ENCODE measurements at regions not wholly inside any gene's neighbourhood (a gene's known extent, or its start where the extent isn't known, plus 50 kb on each side); places are given as distances from the start of the nearest gene placed in this dataset.
"Not testable (repeated sequence)": the region's sequence is repeated elsewhere in the genome, so short reads cannot be mapped to it uniquely, and the experiment has no call there.

DNA sequence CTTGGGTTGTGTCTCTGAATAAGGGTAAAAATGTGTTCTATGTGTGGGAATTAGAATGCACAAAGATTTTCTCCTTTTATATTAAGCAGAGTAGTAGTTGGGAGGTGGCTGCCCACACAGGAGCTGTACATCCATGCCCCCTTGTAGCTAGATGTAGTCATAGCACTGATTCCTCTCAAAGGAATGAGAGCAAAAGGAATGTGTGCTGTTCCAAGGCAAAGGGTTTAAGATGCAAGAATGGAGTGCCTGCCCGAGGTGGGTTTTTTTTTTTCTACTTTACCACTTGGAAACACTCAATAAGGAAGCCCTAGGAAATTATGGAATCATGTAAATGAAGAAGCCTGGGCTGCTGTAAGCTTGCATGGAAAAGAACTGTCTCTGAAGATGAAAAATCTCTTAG lies 2183.2 kb upstream of the AGA start:
- DNase-seq, result no peak

DNA sequence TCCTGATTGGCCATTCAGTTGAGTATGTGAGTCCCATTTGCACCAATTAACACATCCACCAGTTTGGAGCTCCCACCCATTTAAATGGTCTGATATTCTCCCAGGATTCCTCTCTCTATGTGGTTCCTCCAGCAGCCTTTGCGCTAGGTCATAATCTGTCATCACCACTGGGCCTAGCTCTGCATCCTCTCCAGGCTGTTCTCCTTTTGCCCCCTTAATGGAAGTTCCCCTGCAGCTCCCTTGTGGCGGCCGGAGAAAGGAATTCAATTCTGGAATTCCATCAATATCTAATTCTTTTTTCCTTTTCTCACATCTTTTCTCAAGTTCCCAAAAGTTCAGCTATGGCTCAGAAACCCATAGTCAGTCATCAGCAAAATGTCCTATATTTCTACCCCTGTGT lies 2184.4 kb upstream of the AGA start:
- DNase-seq, result no peak

DNA sequence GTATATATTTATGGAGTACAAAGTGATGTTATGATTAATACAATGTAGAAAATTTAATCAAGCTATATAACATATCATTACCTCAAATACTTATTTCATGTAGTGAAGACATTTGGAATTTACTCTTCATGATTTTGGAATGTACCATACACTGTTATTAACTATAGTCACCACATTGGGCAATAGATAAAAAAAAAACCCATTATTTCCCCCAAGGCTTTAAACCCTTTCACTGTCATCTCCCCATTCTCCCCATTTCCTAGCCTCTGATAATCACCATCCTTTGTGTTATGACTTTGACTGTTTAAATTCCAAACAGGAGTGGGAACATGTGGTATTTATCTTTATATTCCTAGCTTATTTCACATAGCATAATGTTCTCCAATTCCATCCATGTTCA lies 2189.1 kb upstream of the AGA start:
- DNase-seq, result no peak

DNA sequence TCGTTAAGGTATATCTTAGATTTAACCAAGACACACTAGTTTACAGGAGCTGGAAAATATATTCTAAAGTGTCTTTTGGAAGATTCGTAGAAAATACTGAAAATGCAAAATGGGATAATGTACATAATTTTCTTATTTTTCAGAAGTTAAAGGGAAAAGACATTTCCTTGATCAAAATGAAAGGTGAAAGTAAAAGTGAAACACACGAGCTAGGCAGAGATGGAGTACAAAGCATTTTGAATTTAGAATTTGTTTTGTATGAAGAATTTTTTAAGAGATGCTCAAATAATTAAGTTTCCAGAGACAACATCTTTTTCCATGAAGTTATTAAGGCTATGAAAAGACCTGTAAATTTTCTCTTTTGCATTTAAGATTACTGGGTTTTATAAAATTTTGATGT lies 2192.6 kb upstream of the AGA start:
- no peak for DNase-seq

DNA sequence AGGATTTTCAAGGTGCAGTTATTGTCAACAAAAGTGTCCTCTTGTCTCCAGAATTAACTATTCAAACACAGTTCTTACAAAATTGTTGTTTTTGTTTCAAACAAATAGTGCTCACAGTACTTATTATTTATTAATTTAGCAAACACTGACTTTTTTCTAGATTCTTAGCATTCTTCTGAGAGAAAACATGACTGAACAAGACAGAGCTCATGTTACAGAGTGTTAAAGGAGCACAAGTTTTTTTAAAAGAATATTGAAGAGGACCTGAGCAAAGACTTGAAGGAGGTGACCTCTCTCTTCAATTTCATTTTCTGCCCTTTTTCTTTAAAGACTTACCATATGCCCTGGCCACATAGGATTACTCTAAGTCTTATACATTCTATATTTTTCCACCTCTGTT lies 2220.3 kb upstream of the AGA start:
- no peak for DNase-seq

DNA sequence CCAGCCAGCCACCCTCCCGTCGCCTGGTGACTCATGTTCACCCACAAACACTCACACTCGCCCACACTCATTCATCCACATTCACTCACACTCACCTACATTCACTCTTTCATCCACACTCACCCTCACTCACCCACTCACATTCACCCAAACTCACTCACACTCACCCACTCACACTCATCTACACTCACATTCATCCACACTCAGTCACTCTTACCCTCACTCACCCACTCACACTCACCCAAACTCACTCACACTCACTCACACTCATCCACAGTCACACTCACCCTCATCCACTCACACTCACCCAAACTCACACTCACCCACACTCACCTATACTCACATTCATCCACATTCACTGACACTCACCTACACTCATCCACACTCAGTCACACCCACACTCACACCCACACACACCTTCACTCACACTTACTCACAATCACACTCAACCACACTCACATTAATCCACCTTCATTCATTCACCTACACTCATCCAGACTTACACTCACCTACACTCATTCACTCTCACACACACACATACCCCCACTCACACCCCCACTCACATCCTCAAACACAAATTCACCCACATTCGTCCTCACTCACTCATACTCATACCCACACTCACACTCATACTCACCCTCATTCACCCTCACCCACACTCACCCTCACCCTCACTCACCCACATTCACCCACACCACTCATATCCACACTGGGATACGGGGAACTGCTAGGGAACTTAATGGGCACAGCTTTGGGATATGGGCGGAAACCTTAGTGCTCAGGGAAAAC lies 2221.6 kb upstream of the AGA start:
- DNase-seq, result no peak

DNA sequence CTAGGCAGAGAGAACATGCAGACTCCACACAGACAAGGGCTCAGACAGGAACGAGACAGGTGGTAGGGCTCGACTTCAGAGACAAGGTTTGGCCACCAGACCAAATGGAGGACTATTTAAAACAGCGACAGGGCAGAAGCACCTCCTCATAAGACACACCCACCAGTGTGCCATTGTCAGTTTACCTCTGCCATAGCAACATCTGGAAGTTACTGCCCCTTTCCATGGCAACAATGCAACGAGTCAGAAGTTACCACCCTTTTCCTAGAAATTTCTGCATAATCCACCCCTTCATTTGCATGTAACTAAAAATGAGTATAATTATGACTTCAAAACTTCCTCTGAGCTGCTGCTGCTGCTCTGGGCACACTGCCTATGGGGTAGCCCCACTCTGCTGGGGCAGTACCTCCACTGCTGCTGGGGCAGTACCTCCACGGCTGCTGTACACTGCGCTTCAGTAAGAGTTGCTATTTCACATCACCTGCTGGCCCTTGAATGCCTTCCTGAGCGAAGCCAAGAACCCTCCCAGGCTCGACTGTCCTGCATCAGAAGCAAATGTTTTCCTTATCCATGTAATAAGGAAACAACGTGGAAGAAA lies 2222.3 kb upstream of the AGA start:
- no peak for DNase-seq

DNA sequence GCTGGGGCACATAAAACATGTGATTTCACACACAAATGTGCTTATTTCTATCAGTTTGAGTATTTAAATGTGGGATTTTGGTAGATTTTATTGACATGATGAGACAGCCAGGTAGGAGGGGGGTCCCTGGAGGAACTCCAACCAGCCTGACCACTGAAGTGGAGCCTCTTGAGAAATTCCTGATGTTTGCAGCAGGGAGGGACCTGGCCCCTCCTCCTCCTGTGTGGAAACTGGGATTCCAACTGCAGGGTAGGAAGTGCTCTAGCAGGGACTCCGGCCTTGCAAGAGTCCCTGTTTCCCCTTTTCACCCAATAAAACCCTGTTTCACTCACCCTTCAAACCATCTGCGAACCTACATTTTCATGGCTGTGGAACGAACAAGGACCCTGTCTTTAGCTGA lies 2224.0 kb upstream of the AGA start:
- no peak for DNase-seq

DNA sequence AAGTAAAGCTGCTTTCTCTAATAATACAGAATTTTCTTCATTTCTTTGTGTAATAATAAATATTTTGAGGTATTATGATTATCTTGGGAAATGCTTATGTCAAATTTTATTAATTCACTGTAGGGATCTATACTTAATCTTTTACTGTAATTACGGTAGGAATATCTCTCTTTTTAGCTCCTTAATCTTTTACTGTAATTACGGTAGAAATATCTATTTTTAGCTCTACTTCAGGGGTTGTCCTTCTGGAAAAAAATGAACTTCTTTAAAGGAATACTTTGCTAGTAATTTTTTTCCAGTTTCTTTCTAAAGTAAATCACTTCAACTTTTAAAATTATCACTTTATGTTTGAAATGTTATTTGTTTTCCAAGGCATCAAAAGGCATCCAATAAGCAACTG lies 2229.4 kb upstream of the AGA start:
- DNase-seq, result no peak

DNA sequence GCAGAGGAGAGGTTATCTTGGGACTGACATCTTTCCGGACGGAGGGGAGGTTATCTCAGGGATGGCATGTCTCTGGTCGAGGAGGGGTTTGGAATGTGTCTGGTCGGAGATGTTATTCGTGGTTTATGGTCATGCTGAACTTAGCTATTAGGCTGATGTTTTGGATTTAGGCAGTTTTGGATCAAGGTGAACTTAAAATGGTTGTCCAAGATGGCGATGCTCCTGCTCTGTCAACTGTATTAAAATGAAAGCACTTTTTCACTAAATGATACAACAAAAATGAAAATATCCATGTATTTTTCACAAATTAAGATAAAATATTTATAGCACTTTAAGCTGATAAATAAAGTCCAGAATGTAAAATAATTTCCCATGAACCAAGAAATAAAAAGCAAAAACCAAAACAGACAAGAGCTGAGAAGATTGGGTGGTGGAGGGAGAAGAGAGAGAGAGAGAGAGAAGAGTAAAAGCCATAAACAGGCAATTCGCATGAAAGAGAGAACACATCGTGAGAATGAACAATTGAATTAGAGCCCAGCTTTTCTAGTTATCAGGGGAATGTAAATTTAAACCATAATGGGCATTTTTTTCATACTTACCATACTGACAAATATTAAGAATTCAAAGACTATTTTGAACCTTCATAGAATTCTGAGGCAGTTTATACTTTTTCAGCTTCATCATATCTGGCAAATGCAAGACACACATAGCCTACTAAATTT lies 2236.0 kb upstream of the AGA start:
- no peak for DNase-seq

DNA sequence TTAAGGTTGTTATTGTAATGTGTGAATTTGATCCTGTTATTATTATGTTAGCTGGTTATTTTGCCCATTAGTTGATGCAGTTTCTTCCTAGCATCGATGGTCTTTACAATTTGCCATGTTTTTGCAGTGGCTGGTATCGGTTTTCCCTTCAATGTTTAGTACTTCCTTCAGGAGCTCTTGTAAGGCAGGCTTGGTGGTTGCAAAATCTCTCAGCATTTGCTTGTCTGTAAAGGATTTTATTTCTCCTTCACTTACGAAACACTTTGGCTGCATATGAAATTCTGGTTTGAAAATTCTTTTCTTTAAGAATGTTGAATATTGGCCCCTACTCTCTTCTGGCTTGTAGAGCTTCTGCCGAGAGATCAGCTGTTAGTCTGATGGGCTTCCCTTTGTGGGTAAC lies 2241.4 kb upstream of the AGA start:
- not testable (repeated sequence) for DNase-seq

DNA sequence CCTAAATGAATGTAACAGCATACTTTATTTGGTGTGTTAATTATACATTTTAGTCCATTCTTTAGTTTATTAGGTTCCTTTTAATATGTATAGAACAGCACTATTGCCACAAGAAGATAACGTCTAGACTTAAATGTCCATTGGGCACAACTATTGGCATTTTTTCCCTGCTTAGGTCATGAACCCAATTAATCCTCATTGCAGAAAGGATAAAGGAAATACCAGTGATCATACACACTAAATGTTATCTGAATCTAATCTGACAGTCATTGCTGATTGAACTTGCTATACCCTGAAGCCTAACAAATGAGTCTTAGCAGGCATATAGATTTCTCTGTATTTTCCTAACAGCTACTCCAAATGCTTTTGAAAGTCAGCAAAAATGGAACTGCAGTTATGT lies 2250.0 kb upstream of the AGA start:
- DNase-seq, result no peak

DNA sequence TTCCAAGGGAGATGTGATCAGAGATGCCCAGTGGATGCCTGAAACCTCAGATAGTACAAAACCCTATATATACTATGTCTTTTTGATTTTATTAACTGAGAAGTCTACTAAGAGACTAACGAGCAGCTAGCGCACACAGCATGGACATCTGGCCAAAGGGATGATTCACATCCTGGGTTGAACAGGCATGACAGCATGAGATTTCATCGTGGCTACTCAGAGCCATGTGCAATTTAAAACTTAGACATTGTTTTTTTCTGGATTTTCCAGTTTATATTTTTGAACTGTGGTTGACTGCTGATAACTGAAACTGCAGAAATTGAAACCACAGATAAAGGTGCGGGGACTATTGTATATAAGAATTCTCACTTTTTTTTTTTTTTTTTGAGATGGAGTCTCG lies 2252.9 kb upstream of the AGA start:
- no peak for DNase-seq

DNA sequence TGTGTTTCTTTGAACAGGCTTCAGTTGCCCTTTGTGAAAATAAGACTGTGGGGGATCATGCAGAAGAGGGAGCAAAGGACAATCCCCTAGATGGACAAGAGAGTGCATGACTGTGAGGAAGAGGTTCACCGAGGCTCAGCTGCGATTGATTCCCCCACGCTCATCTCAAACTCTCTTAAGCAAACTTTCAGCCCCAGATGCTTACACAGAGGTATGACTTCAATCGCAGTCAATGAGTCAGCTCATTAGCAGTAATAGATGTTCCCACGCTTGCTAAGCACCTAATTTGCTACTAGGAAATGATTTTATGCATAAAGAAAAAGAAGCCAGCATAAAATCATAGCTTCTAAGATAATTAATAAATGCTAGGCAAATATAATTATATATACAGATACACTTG lies 2256.1 kb upstream of the AGA start:
- DNase-seq, result no peak

DNA sequence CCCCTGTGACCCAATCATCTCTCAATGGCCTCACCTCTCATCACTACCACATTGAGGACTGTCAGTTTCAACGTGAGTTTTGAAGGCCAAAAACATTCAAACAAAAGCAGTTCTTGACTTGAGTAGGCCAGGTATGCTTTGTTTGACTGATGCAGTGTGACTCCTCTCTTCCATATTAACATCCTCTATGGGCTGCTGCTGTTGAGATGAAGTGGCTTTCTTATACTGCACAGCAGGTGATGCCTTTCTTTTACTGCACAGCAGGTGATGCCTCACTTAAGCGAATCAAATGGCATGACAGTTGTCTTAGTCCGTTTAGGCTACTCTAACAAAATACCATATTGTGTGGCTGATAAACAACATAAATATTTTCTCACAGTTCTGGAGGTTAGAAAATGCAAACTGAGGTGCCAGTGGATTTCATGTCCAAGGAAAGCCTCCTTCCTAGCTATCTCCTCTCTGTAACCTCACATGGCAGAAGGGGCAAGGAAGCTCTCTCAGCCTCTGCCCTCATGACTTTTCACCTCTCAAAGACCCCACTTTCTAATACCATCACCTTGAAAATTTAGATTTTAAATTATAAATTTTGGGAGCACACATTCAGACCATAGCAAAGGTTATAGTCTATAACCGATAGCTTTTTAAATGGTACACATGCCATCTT lies 2267.9 kb upstream of the AGA start:
- no peak for DNase-seq

DNA sequence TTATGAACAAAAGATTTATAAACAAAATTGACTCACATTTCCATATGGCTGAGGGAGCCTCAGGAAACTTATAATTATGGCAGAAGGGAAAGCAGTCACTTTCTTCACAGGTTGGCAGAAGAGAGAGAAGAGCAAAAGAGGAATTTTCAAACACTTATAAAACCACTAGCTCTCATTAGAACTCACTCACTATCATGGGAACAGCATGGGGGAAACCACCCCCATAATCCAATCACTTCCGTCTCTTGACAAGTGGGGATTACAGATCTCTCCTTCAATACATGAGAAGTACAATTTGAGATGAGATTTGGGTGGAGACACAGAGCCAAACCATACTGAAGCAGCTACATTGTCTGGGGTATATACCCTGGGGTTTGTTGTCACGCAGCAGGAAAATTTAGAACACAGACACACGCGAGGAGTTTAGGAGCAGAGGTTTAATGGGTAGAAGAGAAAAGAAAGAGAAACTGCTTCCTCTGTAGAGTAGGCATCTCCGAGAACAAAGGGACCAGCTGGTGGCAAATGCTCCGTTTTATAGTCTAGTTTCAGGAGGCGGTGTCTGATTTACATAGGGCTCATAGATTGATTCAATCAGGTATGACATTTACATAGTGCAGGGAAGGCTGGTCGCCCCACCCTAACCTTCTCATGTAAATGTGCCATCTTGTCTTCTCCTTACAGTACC lies 2277.7 kb upstream of the AGA start:
- no peak for DNase-seq

DNA sequence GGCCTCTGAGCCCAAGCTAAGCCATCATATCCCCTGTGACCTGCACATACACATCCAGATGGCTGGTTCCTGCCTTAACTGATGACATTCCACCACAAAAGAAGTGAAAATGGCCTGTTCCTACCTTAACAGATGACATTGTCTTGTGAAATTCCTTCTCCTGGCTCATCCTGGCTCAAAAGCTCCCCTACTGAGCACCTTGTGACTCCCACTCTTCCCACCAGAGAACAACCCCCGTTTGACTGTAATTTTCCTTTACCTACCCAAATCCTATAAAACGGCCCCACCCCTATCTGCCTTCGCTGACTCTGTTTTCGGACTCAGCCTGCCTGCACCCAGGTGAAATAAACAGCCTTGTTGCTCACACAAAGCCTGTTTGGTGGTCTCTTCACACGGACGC lies 2284.3 kb upstream of the AGA start:
- not testable (repeated sequence) for DNase-seq

DNA sequence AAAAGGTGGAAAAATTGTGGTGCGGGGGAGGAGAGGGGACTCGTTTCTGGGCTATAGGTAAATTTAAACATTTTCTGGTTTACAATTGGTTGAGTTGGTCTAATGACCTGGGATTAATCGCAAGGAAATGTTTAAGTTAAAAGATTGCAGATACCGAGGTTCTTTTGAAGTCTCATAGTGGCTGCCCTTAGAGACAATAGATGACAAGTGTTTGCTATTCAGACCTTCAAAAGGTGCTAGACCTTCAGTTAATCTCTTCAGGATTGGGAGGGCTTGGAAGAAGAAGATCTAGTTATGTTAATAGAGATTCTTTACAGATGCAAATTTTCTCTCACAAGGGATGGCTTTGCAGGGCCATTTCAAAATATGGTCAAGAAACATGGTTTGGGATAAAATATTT lies 2286.1 kb upstream of the AGA start:
- DNase-seq, result no peak

DNA sequence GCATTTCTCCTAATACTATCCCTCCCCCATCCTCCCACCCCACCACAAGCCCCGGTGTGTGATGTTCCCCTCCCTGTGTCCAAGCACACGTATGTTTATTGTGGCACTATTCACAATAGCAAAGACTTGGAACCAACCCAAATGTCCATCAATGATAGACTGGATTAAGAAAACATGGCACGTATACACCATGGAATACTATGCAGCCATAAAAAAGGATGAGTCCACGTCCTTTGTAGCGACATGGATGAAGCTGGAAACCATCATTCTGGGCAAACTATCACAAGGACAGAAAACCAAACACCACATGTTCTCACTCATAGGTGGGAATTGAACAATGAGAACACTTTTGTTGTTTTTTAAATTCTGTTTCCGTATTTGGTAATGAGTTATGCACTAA lies 2294.6 kb upstream of the AGA start:
- not testable (repeated sequence) for DNase-seq

DNA sequence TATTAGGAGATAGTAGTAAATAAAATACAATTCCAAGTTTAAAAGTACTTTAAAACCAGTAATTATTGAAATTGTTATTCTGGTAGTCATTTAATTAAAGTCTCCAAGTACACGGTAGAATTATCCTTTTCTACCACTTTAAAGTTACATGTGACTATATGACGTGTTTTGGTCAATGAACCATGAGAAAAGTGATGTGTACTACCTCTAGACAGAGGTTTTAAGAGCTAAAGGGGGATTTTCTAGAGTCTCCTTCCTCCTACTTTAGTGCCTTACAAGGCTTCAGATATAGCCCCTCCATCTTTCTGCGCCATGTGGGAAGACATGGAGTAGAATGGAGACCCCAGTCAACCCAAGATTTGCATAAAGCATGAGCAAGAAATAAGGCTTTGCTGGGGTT lies 2296.6 kb upstream of the AGA start:
- no peak for DNase-seq

DNA sequence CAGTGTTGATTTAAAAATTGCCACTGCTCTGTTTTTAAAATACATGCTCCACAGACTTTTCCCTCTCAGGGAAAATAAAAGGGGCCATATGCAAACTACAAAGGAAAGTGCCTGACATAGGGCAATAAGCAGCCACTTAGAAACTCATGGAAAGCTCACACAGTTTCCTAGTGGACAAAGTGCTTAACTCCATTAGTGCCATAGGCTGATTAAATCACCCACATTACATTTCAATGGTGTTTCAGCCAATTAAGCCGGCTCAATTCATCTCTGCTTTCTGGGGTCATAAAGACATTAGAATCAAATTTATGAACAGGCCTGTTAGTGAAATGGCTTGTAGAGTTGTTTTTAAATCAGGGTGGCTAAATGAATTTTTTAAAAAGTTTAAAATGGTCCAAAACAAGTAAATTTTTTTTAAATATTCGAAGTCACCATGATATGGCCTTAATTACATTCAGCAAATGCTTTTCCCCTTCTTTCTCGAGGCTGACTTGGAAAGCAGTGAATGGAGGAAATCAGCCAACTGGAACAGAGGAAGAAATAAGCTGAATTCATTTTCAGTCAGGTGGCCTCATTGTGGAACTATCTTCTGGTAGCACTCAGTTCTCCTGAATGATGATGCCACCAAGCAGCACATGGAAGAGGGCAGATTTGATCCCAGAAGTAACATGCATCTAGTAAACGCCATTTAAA lies 2305.1 kb upstream of the AGA start:
- DNase-seq, result no peak

DNA sequence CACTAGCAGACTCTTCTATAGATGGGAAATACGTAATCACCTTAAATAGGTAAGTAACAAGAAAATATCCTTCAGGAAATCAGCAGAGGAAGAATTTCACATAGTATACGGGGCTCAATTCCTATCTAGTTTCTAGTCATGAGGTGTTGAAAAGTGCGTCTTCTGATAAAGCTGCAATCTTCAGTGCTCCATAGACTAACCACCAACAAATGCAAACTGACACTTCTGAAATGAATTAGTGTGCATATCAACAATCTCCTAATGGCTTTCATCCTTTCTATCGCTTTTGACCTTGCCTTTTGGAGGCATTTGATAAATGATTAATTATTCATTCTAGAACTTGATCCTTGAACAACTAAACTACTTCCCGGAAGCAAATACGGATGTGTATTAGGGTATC lies 2306.6 kb upstream of the AGA start:
- DNase-seq, result no peak

DNA sequence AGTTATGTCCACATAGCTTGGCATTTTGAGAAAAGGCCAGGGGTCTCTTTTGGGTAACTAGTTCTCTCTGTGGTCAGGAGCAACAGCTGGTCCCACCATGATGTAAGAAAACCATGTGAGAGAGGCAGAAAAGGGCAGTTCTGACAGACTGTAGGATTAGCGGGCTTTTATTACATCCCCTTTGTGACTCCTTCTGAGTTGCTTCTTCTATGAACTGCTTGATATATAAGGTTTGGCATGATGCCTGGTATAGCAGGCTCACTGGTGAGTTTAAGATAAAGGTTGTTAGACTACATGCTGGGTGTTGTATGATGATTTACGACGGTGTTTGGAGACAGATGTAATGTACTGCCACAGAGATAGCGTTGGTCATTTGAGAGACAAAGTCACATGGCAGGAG lies 2308.1 kb upstream of the AGA start:
- no peak for DNase-seq

Measured in activated T-cell treated with anti-CD3 and anti-CD28 coated beads, Interleukin-2, amount 50 U/mL, for 1 hour (primary cell).